Trophoblast cell (in vitro differentiated cells and primary cell): ENCODE measurements at regions not wholly inside any gene's neighbourhood (a gene's known extent, or its start where the extent isn't known, plus 50 kb on each side); places are given as distances from the start of the nearest gene placed in this dataset.

ENCODE experiments used
- DNase-seq, 2 donors: peaks; one replicate each; pipeline ENCODE4 v3.0.0-alpha.2; 2016
- H2AFZ ChIP-seq: 2 replicates; pipeline ENCODE4 v1.6.1; 2013; ENCODE audit warnings: low read length, moderate library complexity, mild to moderate bottlenecking; ENCODE audit not compliant: insufficient read depth, poor library complexity
- H2AK5ac ChIP-seq: 2 replicates; pipeline ENCODE4 v1.6.1; 2013; ENCODE audit warnings: mild to moderate bottlenecking, low read length
- H2BK120ac ChIP-seq: 2 replicates; pipeline ENCODE4 v1.6.1; 2013; ENCODE audit warnings: low read length, mild to moderate bottlenecking, moderate library complexity; ENCODE audit not compliant: insufficient read depth, poor library complexity
- H2BK12ac ChIP-seq: 2 replicates; pipeline ENCODE4 v1.6.1; 2013; ENCODE audit warnings: mild to moderate bottlenecking, low read length, moderate library complexity
- H2BK5ac ChIP-seq: 2 replicates; pipeline ENCODE4 v1.6.1; 2013; ENCODE audit warnings: low read length, low read depth, moderate library complexity, mild to moderate bottlenecking; ENCODE audit not compliant: poor library complexity
- H3K14ac ChIP-seq: 2 replicates; pipeline ENCODE4 v1.6.1; 2013; ENCODE audit warnings: mild to moderate bottlenecking, low read length
- H3K18ac ChIP-seq: 2 replicates; pipeline ENCODE4 v1.6.1; 2013; ENCODE audit warnings: mild to moderate bottlenecking, low read length
- H3K23ac ChIP-seq: 2 replicates; pipeline ENCODE4 v1.6.1; 2013; ENCODE audit warnings: low read length
- H3K27ac ChIP-seq: 2 replicates; pipeline ENCODE4 v1.5.1; 2013; ENCODE audit warnings: low read depth, mild to moderate bottlenecking, inconsistent platforms, low read length, moderate library complexity
- H3K27me3 ChIP-seq: 2 replicates; pipeline ENCODE4 v1.6.1; 2013; ENCODE audit warnings: inconsistent platforms, mild to moderate bottlenecking, low read length, moderate library complexity; ENCODE audit not compliant: insufficient read depth
- H3K36me3 ChIP-seq, 2 experiments: 1 replicate in 1 of 2; 2 replicates in 1 of 2; pipeline ENCODE4 v1.6.1; 2013; ENCODE audit warnings: low read length in 2 of 2, mild to moderate bottlenecking in 2 of 2, moderate library complexity in 1 of 2; ENCODE audit not compliant: insufficient read depth in 2 of 2, control insufficient read depth in 1 of 2
- H3K4ac ChIP-seq: 2 replicates; pipeline ENCODE4 v1.6.1; 2013; ENCODE audit warnings: low read depth, mild to moderate bottlenecking, low read length, moderate library complexity
- H3K4me1 ChIP-seq, 2 experiments: 1 replicate in 1 of 2; 2 replicates in 1 of 2; pipeline ENCODE4 v1.6.1; 2013; ENCODE audit warnings: low read length in 2 of 2, mild to moderate bottlenecking in 2 of 2, moderate library complexity in 1 of 2; ENCODE audit not compliant: insufficient read depth in 2 of 2, control insufficient read depth in 1 of 2
- H3K4me2 ChIP-seq: 2 replicates; pipeline ENCODE4 v1.6.1; 2013; ENCODE audit warnings: inconsistent platforms, mild to moderate bottlenecking, low read length, moderate library complexity
- H3K4me3 ChIP-seq: 2 replicates; pipeline ENCODE4 v1.5.1; 2013; ENCODE audit warnings: mild to moderate bottlenecking, low read depth, low read length, inconsistent platforms
- H3K79me1 ChIP-seq: one replicate; pipeline ENCODE4 v1.6.1; 2013; ENCODE audit warnings: low read length
- H3K79me2 ChIP-seq: 2 replicates; pipeline ENCODE4 v1.6.1; 2013; ENCODE audit warnings: low read length, mild to moderate bottlenecking; ENCODE audit not compliant: control insufficient read depth, insufficient read depth, poor library complexity
- H3K9ac ChIP-seq: 2 replicates; pipeline ENCODE4 v1.6.1; 2013; ENCODE audit warnings: mild to moderate bottlenecking, low read length
- H3K9me3 ChIP-seq: 2 replicates; pipeline ENCODE4 v1.6.1; 2013; ENCODE audit warnings: low read depth, mild to moderate bottlenecking, control low read depth, inconsistent platforms, low read length; ENCODE audit not compliant: insufficient read depth
- H4K12ac ChIP-seq: 2 replicates; pipeline ENCODE4 v1.6.1; 2013; ENCODE audit warnings: low read depth, mild to moderate bottlenecking, low read length, moderate library complexity
- H4K8ac ChIP-seq: 2 replicates; pipeline ENCODE4 v1.6.1; 2013; ENCODE audit warnings: low read depth, mild to moderate bottlenecking, low read length, moderate library complexity
- H4K91ac ChIP-seq: one replicate; pipeline ENCODE4 v1.6.1; 2013; ENCODE audit warnings: low read depth, mild to moderate bottlenecking, low read length, moderate library complexity
- WGBS: extraction: QIAGEN DNeasy Blood & Tissue Kit; methylation state at CpG from one replicate; pipeline ENCODE4 v1.1.7; 2013; ENCODE audit warnings: missing lambda C conversion rate; ENCODE audit not compliant: insufficient read length, insufficient coverage; ENCODE audit errors: extremely low coverage; 5-methylcytosine and 5-hydroxymethylcytosine counted together

- peak in 1 of 2 donors; percentile 8 for DNase-seq
- Histone ChIP-seq H2BK12ac (no peak overlapping the region), H2BK5ac (no peak overlapping the region), H3K4me3 (no peak overlapping the region), H3K4ac (no peak overlapping the region), H3K79me2 (no peaks in the 10 kb centered on the region), H3K27me3 (no peaks in the 10 kb centered on the region), H3K27ac (no peak overlapping the region), H4K12ac (no peak overlapping the region), H3K18ac (no peak overlapping the region), H3K79me1 (no peaks in the 10 kb centered on the region), H4K91ac (no peak overlapping the region), H3K23ac (no peak overlapping the region), H3K36me3 (no peaks in the 10 kb centered on the region), H3K4me1 (peaks cover 0 to 3% of the 10 kb centered on the region in 2 experiments), H2AFZ (no peak overlapping the region), H2AK5ac (no peak overlapping the region), H3K14ac (no peak overlapping the region), H2BK120ac (no peak overlapping the region), H3K9me3 (peaks cover 3% of the 10 kb centered on the region), H3K4me2 (no peak overlapping the region), H4K8ac (no peak overlapping the region), H3K9ac (no peak overlapping the region)
- no CpG with 5 or more reads among the region's 1 CpG for WGBS
Observed at GRCh38 chr15:77557564-77557963, 75.1 kb downstream of the LINGO1 start.

DNA sequence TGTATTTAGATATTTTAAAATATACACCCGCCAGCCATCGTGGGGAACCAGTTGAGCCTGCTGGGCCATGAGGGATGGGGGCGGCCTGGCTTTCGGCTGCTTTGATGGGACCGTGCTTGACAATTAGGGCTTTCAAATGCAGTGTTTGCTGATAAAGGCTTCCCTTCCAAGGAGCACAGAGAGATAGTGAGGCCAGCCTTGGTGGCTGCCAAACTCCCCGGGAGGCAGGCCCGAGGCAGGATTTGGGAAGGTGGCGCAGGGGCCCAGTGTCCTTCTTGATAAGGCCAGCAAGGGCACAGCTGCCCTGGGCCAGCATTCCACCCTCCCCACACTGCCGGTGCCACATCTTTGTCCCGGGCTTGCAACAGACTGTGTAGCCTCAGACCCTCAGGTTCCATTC, 75.6 kb downstream of the LINGO1 start:
- no peak overlapping the region for H4K12ac ChIP-seq
- no peak overlapping the region for H3K14ac ChIP-seq
- H2AFZ ChIP-seq = no peak overlapping the region
- WGBS = no CpG with 5 or more reads among the region's 10 CpGs
- no peak overlapping the region for H3K18ac ChIP-seq
- H3K4ac ChIP-seq = no peak overlapping the region
- no peak overlapping the region for H4K91ac ChIP-seq
- H3K27ac ChIP-seq = no peak overlapping the region
- H2BK12ac ChIP-seq = no peak overlapping the region
- no peak overlapping the region for H3K4me2 ChIP-seq
- peak; percentile 34 to 74 for DNase-seq
- H3K23ac ChIP-seq = no peak overlapping the region
- no peaks in the 10 kb centered on the region for H3K36me3 ChIP-seq
- H2BK120ac ChIP-seq = no peak overlapping the region
- no peaks in the 10 kb centered on the region for H3K79me2 ChIP-seq
- no peak overlapping the region for H2AK5ac ChIP-seq
- no peaks in the 10 kb centered on the region for H3K27me3 ChIP-seq
- no peak overlapping the region for H3K4me3 ChIP-seq
- H4K8ac ChIP-seq = no peak overlapping the region
- no peaks in the 10 kb centered on the region for H3K79me1 ChIP-seq
- H3K4me1 ChIP-seq = peaks cover 0 to 3% of the 10 kb centered on the region in 2 experiments
- no peak overlapping the region for H3K9ac ChIP-seq
- no peak overlapping the region for H2BK5ac ChIP-seq
- peaks cover 3% of the 10 kb centered on the region for H3K9me3 ChIP-seq

DNA sequence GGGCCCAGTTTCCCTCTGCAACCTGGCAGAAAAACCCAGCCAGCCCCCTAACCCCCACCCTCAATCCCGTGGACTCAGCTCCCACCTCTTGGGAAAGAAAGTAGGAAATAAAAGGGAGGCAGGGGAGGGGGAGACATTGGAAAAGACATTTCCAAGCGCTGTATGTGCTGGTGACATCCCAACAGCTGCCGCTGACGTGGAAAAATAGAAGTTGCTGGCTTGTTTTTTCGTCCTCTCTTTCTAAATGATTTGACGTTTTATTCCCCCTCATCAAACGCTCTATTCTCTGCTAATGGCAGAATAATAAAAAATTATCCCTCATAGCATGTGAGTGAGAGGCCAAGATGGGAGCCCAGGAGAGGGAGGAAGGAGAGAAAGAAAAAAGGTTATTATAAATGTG, 76.1 kb downstream of the LINGO1 start:
- peaks cover 3% of the 10 kb centered on the region for H3K9me3 ChIP-seq
- no peaks in the 10 kb centered on the region for H3K27me3 ChIP-seq
- no peaks in the 10 kb centered on the region for H3K36me3 ChIP-seq
- no peak overlapping the region for H4K8ac ChIP-seq
- H3K4me1 ChIP-seq = peaks cover 0 to 3% of the 10 kb centered on the region in 2 experiments
- WGBS = no CpG with 5 or more reads among the region's 7 CpGs
- H4K91ac ChIP-seq = no peak overlapping the region
- H2BK5ac ChIP-seq = no peak overlapping the region
- H3K23ac ChIP-seq = no peak overlapping the region
- H3K9ac ChIP-seq = no peak overlapping the region
- no peak overlapping the region for H3K4me2 ChIP-seq
- no peak overlapping the region for H3K4ac ChIP-seq
- H4K12ac ChIP-seq = no peak overlapping the region
- H2AFZ ChIP-seq = no peak overlapping the region
- no peak overlapping the region for H3K14ac ChIP-seq
- H2BK12ac ChIP-seq = no peak overlapping the region
- H3K18ac ChIP-seq = no peak overlapping the region
- H3K79me2 ChIP-seq = no peaks in the 10 kb centered on the region
- H2BK120ac ChIP-seq = no peak overlapping the region
- H3K4me3 ChIP-seq = no peak overlapping the region
- no peak overlapping the region for H3K27ac ChIP-seq
- DNase-seq = no peak
- no peak overlapping the region for H2AK5ac ChIP-seq
- H3K79me1 ChIP-seq = no peaks in the 10 kb centered on the region

DNA sequence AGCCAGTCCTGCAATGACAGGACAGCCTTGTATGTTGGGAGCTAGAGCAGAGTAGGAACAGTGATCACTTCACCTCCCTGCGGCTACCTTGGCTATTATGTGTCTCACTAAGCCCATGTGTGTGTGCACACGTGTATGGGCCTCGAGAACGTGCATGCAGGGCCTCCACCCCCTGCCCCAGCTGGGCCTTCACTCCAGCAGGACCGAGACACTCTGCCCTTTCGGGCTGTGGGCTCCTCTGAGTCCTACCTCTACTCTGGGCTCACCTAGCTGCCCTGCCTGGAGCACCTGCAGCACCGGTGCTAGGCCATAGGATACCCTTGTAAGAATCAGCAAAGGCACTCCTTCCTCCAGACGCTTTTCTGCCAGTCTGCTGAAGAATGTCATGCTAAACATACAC, 77.5 kb downstream of the LINGO1 start:
- DNase-seq = no peak
- H2AK5ac ChIP-seq = no peak overlapping the region
- no peak overlapping the region for H3K4me2 ChIP-seq

More for the DNA sequence above, 77.5 kb downstream of the LINGO1 start:
- peaks cover 3% of the 10 kb centered on the region for H3K9me3 ChIP-seq
- no peak overlapping the region for H2BK12ac ChIP-seq
- H3K79me1 ChIP-seq = no peaks in the 10 kb centered on the region
- H3K14ac ChIP-seq = no peak overlapping the region
- H3K23ac ChIP-seq = no peak overlapping the region
- H3K4ac ChIP-seq = no peak overlapping the region
- no peak overlapping the region for H3K9ac ChIP-seq
- H2BK5ac ChIP-seq = no peak overlapping the region
- H3K79me2 ChIP-seq = no peaks in the 10 kb centered on the region
- no peaks in the 10 kb centered on the region for H3K27me3 ChIP-seq
- no peak overlapping the region for H3K4me3 ChIP-seq
- no CpG with 5 or more reads among the region's 8 CpGs for WGBS
- H3K18ac ChIP-seq = no peak overlapping the region
- no peak overlapping the region for H4K8ac ChIP-seq
- peaks cover 0 to 11% of the 10 kb centered on the region in 2 experiments for H3K4me1 ChIP-seq
- H2AFZ ChIP-seq = no peak overlapping the region
- no peak overlapping the region for H3K27ac ChIP-seq
- no peak overlapping the region for H2BK120ac ChIP-seq
- no peak overlapping the region for H4K12ac ChIP-seq
- no peaks in the 10 kb centered on the region for H3K36me3 ChIP-seq
- no peak overlapping the region for H4K91ac ChIP-seq
